Activated CD8-positive, alpha-beta memory T cell treated with anti-CD3 and anti-CD28 coated beads, Interleukin-2, amount 50 U/mL, for 48 hours (primary cell): ENCODE measurements at regions not wholly inside any gene's neighbourhood (a gene's known extent, or its start where the extent isn't known, plus 50 kb on each side); places are given as distances from the start of the nearest gene placed in this dataset.

Source experiments
- DNase-seq: peaks from one replicate; pipeline ENCODE4 v3.0.0-alpha.2; 2020

GRCh38 chr22:46092011-46092410 lies 58.3 kb upstream of the PPARA start:
- no peak for DNase-seq

DNA sequence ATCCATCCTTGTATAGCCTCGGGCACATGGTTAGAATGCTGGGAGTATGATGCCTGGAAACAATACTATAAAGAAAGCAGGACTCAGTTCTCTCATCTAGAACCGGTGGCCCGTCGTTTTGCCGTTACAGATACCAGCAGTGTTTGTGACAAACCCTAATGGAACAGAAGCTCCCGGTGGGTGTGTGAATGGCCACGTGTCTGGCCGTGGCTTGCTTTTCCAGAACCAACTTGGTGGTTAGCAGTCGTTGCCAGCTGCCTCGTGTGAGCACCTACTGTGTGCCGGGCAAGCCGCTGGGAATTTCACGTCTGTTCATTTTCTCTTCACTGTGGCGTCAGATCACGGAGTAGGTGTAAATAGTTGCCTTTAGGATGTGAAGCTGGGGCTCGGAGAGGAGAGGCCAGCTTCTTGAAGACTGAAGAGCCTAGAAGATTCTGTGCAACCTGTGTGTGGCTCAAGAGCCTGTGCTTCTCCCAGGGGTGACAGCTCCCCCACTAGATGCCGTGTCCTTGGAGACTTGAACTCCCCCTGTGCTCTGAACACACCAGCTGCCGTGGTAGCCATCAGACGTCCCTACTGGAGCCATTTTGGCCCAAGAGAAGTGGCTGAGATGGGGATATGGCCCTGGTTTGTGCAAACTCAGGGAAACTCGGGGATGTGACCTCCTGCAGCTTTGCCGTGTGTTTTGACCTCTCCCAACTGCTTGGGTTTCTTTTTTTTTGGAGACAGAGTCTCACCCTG lies 57.5 kb upstream of the PPARA start:
- no peak for DNase-seq

DNA sequence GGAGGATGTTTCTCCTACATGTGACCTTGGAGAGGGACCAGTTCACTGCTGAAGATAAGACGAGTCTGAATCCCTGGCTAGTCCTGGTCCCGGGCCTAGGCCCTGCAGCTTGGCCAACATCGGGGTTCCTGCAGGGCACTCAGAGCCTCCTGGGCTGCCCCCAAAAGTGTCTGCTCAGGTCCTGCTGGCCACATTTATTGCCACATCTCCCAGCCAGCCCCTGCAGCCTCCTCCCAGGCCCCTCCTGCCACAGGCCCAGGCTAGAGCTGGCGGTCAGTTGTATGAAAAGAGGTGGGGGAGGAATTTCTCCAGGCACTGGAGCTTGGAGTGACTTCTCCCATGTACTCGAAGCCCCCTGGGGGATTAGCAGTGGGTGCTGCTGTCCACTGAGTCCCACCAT lies 56.5 kb upstream of the PPARA start:
- DNase-seq, result no peak

- DNase-seq, result no peak
Observed at GRCh38 chr22:46094676-46095075, 55.6 kb upstream of the PPARA start.

GRCh38 chr22:46096051-46096450 lies 54.3 kb upstream of the PPARA start:
- no peak for DNase-seq

GRCh38 chr22:46096706-46097230 lies 53.6 kb upstream of the PPARA start:
- DNase-seq, result no peak

DNA sequence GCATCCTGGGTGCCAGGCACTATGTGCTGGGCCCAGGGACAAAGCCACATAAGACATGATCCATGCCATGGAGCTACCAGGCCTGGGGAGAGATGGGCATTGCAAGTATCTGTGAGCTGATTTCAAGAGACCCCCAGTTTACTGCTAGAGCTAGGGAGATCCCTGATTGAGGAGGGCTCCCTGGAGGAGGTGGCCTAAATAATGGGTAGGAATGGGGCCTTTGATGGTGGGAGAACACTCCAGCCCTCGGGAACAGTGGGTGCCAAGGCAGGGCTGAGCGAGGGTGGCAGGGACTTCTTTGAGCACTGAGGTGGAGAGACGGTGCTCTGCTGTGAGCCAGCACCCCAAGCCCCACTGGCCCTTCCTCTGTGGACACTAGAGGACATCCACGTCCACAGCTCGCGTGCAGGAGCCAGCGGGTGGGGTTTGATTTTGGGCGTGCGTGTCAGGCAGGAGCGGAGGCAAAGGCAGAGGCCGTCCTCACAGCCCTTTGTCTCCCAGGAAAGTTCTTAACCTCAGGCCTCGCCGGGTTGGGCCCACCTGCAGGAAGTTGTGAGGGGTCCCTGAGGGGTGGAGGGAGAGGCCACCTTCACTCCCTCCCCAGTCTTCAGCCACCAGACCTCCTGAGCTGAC lies 52.9 kb upstream of the PPARA start:
- no peak for DNase-seq

DNA sequence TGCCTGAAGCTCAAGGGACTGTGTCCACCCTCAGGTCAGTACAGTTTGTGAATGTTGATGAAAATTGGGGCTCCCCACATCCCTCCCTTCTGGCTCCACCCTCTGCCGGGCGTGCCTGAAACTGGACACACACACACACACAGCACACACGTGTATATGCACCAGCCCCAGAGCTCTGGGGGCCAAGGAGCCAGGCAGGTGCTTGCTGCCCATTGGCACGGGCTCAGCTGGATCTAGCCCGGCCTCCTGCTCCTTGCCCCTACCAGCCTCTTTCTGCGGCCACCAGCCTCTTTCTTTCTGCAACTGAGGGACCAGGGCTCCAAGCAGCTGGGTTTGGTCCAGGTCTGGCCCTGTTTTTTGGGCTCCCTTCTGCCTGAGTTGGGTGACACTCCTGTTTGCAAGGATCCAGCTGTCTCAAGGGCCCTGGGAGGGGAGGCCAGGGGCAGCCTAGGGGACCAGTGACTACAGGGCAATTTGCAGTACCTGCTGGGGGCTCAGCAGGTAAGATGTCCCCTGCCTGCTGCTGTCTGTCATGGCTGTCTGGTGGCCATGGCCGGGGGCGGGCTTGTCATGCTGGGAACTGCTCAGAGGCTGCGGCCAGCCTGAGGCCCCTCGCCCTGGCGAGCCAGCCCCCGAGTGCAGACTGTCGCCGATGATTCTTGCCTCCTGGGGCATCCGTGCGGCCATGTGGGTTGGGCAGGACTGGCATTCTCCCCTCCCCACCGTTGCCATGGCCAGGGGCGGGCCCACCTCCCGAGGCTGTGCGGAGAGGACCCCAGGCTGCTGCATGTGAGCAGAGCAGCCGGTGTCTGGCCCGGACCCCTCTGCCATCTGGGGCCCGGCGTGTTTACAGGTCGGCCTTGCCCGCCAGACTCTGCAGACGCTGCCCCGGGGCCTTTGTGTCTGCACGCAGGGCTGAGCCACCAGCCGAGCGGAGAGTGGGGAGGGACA lies 51.5 kb upstream of the PPARA start:
- DNase-seq, result no peak

DNA sequence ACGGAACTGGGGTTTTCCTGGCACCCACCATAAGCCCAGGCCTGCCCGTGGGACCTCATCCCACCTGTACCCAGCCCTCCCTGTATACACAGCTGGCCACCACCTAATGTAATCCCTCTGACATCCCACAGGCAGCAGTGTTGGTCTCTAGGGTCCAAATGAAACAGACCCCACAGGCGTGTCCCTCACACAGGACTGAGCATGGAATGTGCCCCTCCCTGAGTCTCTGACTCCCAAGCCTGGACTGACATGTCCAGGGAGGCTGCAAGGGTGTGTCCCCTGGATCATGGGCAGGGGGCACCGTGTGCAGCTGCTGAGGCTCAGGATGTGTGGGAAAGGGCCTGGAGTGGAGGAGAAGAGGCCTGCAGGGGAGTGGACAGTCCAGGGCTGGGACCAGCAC lies 50.6 kb upstream of the PPARA start:
- DNase-seq, result no peak

DNA sequence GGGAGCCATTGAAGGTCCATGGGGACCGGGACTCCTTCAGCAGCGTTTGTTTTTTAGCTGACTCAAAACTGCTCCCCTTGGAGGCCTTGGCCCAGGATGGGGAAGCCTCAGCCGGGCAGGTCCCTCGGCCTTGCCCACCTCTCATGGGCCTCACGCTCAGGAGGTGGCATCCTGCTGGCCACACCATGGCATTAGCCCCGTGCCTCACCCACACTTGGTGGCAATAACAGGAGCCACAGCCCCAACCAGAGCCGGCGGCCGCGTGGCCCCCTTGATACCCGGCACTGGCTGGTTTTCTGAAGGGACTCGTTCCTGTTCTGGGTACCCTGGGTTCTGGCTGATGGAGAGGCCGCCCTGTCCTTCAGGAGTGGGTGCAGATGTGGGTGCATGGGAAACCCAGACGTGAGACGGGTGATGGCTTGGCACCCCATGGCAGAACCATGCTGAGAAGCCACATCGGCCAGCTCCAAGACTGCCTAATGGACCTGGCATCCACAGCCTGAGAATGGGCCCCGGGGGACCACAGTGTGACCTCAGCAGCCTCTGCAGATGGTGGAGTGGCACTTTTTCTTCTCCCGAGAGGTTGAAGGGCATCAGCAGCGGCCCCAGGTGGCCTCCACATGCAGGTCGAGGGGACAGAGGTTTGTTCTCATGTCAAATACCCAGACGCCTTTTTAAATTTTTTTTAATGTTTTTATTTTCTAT lies 49.8 kb upstream of the PPARA start:
- DNase-seq, result no peak
